GM23248 (cell line): ENCODE measurements at regions not wholly inside any gene's neighbourhood (a gene's known extent, or its start where the extent isn't known, plus 50 kb on each side); places are given as distances from the start of the nearest gene placed in this dataset.

Source experiments
- DNase-seq: peaks from one replicate; pipeline ENCODE4 v3.0.0-alpha.2; 2015
- H2AFZ ChIP-seq: fragments of 200-600 bp; sonication (generic); 2 replicates; pipeline ENCODE4 v1.6.1; 2016; ENCODE audit warnings: antibody characterized with exemption
- H3F3A ChIP-seq: fragments of 200-600 bp; sonication (generic); 2 replicates; pipeline ENCODE4 v1.6.1; 2016; ENCODE audit warnings: mild to moderate bottlenecking, antibody characterized with exemption, mixed run types; ENCODE audit not compliant: insufficient read depth
- H3K27ac ChIP-seq: fragments of 200-600 bp; sonication (generic); 2 replicates; pipeline ENCODE4 v1.5.1; 2016; ENCODE audit warnings: mild to moderate bottlenecking
- H3K27me3 ChIP-seq: fragments of 200-600 bp; sonication (generic); replicated peaks from 2 replicates; pipeline ENCODE4 v1.6.1; 2016; ENCODE audit warnings: mild to moderate bottlenecking; ENCODE audit not compliant: insufficient read depth
- H3K36me3 ChIP-seq: fragments of 200-600 bp; sonication (generic); 2 replicates; pipeline ENCODE4 v1.6.1; 2016; ENCODE audit warnings: low read depth, mild to moderate bottlenecking
- H3K4me1 ChIP-seq: fragments of 200-600 bp; sonication (generic); 2 replicates; pipeline ENCODE4 v1.6.1; 2016; ENCODE audit warnings: mild to moderate bottlenecking; ENCODE audit not compliant: insufficient read depth
- H3K4me2 ChIP-seq: fragments of 200-600 bp; sonication (generic); one replicate; pipeline ENCODE4 v1.6.1; 2016; ENCODE audit warnings: mild to moderate bottlenecking; ENCODE audit not compliant: unreplicated experiment
- H3K4me3 ChIP-seq: fragments of 200-600 bp; sonication (generic); 2 replicates; pipeline ENCODE4 v1.5.1; 2016; ENCODE audit warnings: mild to moderate bottlenecking
- H3K79me2 ChIP-seq: fragments of 200-600 bp; sonication (generic); 2 replicates; pipeline ENCODE4 v1.6.1; 2016; ENCODE audit warnings: mild to moderate bottlenecking; ENCODE audit not compliant: insufficient read depth
- H3K9ac ChIP-seq: fragments of 200-600 bp; sonication (generic); 2 replicates; pipeline ENCODE4 v1.6.1; 2016; ENCODE audit warnings: mild to moderate bottlenecking
- H3K9me2 ChIP-seq: fragments of 200-600 bp; sonication (generic); 2 replicates; pipeline ENCODE4 v1.6.1; 2016; ENCODE audit warnings: mixed run types, mild to moderate bottlenecking, moderate library complexity; ENCODE audit not compliant: insufficient read depth
- H3K9me3 ChIP-seq: fragments of 200-600 bp; sonication (generic); one replicate; pipeline ENCODE4 v1.6.1; 2017; ENCODE audit warnings: low read depth
- H4K20me1 ChIP-seq: fragments of 200-600 bp; sonication (generic); 2 replicates; pipeline ENCODE4 v1.6.0; 2016; ENCODE audit not compliant: insufficient read depth
- EZH2 ChIP-seq: fragments of 200-600 bp; sonication (generic); IDR thresholded peaks from 2 replicates; pipeline ENCODE4 v1.6.1; 2018; ENCODE audit warnings: antibody characterized with exemption, mild to moderate bottlenecking; ENCODE audit not compliant: insufficient read depth, poor library complexity, severe bottlenecking
- EZH2phosphoT487 ChIP-seq: fragments of 200-600 bp; sonication (generic); IDR thresholded peaks from 2 replicates; pipeline ENCODE4 v1.6.1; 2018; ENCODE audit warnings: antibody characterized with exemption, moderate library complexity, mild to moderate bottlenecking, low read depth; ENCODE audit not compliant: insufficient read depth
- WGBS, 2 experiments: methylation state at CpG; one replicate each; pipeline ENCODE4 v1.1.6; 2015 to 2017; ENCODE audit warnings: low lambda C conversion rate in 2 of 2, low coverage in 1 of 2; ENCODE audit errors: missing lambda C conversion rate in 2 of 2; 5-methylcytosine and 5-hydroxymethylcytosine counted together
- in situ Hi-C: fragments of 300-500 bp; cut with MboI; formaldehyde crosslinking; loops from 2 replicates; pipeline ENCODE4 v1.15.0; 2020

GRCh38 chr20:48056218-48056617 is 270.9 kb upstream of the SULF2 start:
- H3K4me2 ChIP-seq: no peak overlapping the region
- no peaks in the 10 kb centered on the region for H3K9me3 ChIP-seq
- no peaks in the 10 kb centered on the region for H3K27me3 ChIP-seq
- H3K27ac ChIP-seq: no peak overlapping the region
- no peaks in the 10 kb centered on the region for H3K4me1 ChIP-seq
- no peak for DNase-seq
- no peaks in the 10 kb centered on the region for H3K36me3 ChIP-seq
- no peaks in the 10 kb centered on the region for H4K20me1 ChIP-seq
- H3K9me2 ChIP-seq: no peaks in the 10 kb centered on the region
- no peak overlapping the region for H3K9ac ChIP-seq
- H2AFZ ChIP-seq: no peak overlapping the region
- in situ Hi-C loops: no loop called here
- H3K4me3 ChIP-seq: no peak overlapping the region
- H3F3A ChIP-seq: no peaks in the 10 kb centered on the region
- no peak for TF ChIP-seq EZH2
- WGBS, 2 experiments: 9 to 16% methylated on average over 2 of the region's 2 CpGs
- no peaks in the 10 kb centered on the region for H3K79me2 ChIP-seq

GRCh38 chr20:48054051-48054450 is 268.8 kb upstream of the SULF2 start:
- no peaks in the 10 kb centered on the region for H4K20me1 ChIP-seq
- H3F3A ChIP-seq: no peaks in the 10 kb centered on the region
- H3K27ac ChIP-seq: no peak overlapping the region
- no peak for DNase-seq
- H3K27me3 ChIP-seq: no peaks in the 10 kb centered on the region
- H3K4me1 ChIP-seq: no peaks in the 10 kb centered on the region
- 65 to 68% methylated on average over 7 of the region's 7 CpGs for WGBS, 2 experiments
- H3K9me3 ChIP-seq: no peaks in the 10 kb centered on the region
- H3K9me2 ChIP-seq: no peaks in the 10 kb centered on the region
- in situ Hi-C loops: no loop called here
- no peak overlapping the region for H3K9ac ChIP-seq
- H2AFZ ChIP-seq: no peak overlapping the region
- no peaks in the 10 kb centered on the region for H3K79me2 ChIP-seq
- H3K36me3 ChIP-seq: no peaks in the 10 kb centered on the region
- no peak overlapping the region for H3K4me3 ChIP-seq
- H3K4me2 ChIP-seq: no peak overlapping the region
- TF ChIP-seq EZH2: no peak
- no peak for TF ChIP-seq EZH2phosphoT487

GRCh38 chr20:48052475-48052835 is 267.2 kb upstream of the SULF2 start:
- in situ Hi-C loops: no loop called here
- Histone ChIP-seq H2AFZ (no peak overlapping the region), H3K36me3 (no peaks in the 10 kb centered on the region), H3K9me3 (no peaks in the 10 kb centered on the region), H3K27me3 (no peaks in the 10 kb centered on the region), H3K79me2 (no peaks in the 10 kb centered on the region), H4K20me1 (no peaks in the 10 kb centered on the region), H3K9ac (no peak overlapping the region), H3K4me1 (no peaks in the 10 kb centered on the region), H3K9me2 (no peaks in the 10 kb centered on the region), H3K4me2 (no peak overlapping the region), H3F3A (no peaks in the 10 kb centered on the region), H3K4me3 (no peak overlapping the region), H3K27ac (no peak overlapping the region)
- WGBS, 2 experiments: 65 to 72% methylated on average over 2 of the region's 2 CpGs
- no peak for TF ChIP-seq EZH2
- no peak for TF ChIP-seq EZH2phosphoT487
- DNase-seq: peak; percentile 6

- no peak overlapping the region for H3K4me2 ChIP-seq
- TF ChIP-seq EZH2phosphoT487 (no peak), EZH2 (no peak)
- H3F3A ChIP-seq: no peaks in the 10 kb centered on the region
- DNase-seq: peak; percentile 67
- H3K36me3 ChIP-seq: no peaks in the 10 kb centered on the region
- H3K27me3 ChIP-seq: no peaks in the 10 kb centered on the region
- 39 to 49% methylated on average over 3 of the region's 3 CpGs for WGBS, 2 experiments
- no peak overlapping the region for H2AFZ ChIP-seq
- H3K9ac ChIP-seq: no peak overlapping the region
- in situ Hi-C loops: no loop called here
- H3K9me2 ChIP-seq: no peaks in the 10 kb centered on the region
- no peaks in the 10 kb centered on the region for H3K9me3 ChIP-seq
- H3K4me1 ChIP-seq: no peaks in the 10 kb centered on the region
- H3K4me3 ChIP-seq: no peak overlapping the region
- H3K27ac ChIP-seq: no peak overlapping the region
- H4K20me1 ChIP-seq: no peaks in the 10 kb centered on the region
- no peaks in the 10 kb centered on the region for H3K79me2 ChIP-seq
Observed at GRCh38 chr20:48051794-48052474, 266.7 kb upstream of the SULF2 start.

- no peak overlapping the region for H3K4me2 ChIP-seq
- no peaks in the 10 kb centered on the region for H3K36me3 ChIP-seq
- no peak overlapping the region for H3K9ac ChIP-seq
- H3K4me1 ChIP-seq: no peaks in the 10 kb centered on the region
- DNase-seq: no peak
- no peaks in the 10 kb centered on the region for H3K79me2 ChIP-seq
- H2AFZ ChIP-seq: no peak overlapping the region
- no peaks in the 10 kb centered on the region for H4K20me1 ChIP-seq
- in situ Hi-C loops: no loop called here
- TF ChIP-seq EZH2 (no peak), EZH2phosphoT487 (no peak)
- WGBS, 2 experiments: 61 to 87% methylated on average over 1 of the region's 1 CpG
- H3K27ac ChIP-seq: no peak overlapping the region
- no peaks in the 10 kb centered on the region for H3K27me3 ChIP-seq
- H3K4me3 ChIP-seq: no peak overlapping the region
- H3F3A ChIP-seq: no peaks in the 10 kb centered on the region
- H3K9me2 ChIP-seq: no peaks in the 10 kb centered on the region
- H3K9me3 ChIP-seq: no peaks in the 10 kb centered on the region
Observed at GRCh38 chr20:48049641-48050040, 264.4 kb upstream of the SULF2 start.
